ENCODE measurements at regions not wholly inside any gene's neighbourhood (a gene's known extent, or its start where the extent isn't known, plus 50 kb on each side); places are given as distances from the start of the nearest gene placed in this dataset.
"Not testable (repeated sequence)": the region's sequence is repeated elsewhere in the genome, so short reads cannot be mapped to it uniquely, and the experiment has no call there.

- no peak overlapping the region for H3K4me3 ChIP-seq (ENCODE audit: low read length)
- no peak for TF ChIP-seq CTCF (IDR thresholded peaks at IDR 0.05; ENCODE audit: insufficient read depth, low read depth, low read length, missing control alignments)
- no peak for DNase-seq (ENCODE audit: low read depth)
These were observed 72.1 kb downstream of the TMEM212 start for GRCh38 chr3:171915275-171915674.

- TF ChIP-seq CTCF (IDR thresholded peaks at IDR 0.05; ENCODE audit: insufficient read depth, low read depth, low read length, missing control alignments), result no peak
- no peak for DNase-seq (ENCODE audit: low read depth)
- H3K4me3 ChIP-seq (ENCODE audit: low read length), result no peak overlapping the region
These were observed 73.7 kb downstream of the TMEM212 start for GRCh38 chr3:171916888-171917287.

- not testable (repeated sequence) for H3K4me3 ChIP-seq (ENCODE audit: low read length); DNase-seq (ENCODE audit: low read depth)
These were observed 79.5 kb downstream of the TMEM212 start for GRCh38 chr3:171922629-171923028.

GRCh38 chr3:171923668-171924067 lies 80.5 kb downstream of the TMEM212 start:
- not testable (repeated sequence) for DNase-seq (ENCODE audit: low read depth); H3K4me3 ChIP-seq (ENCODE audit: low read length)

- not testable (repeated sequence) for H3K4me3 ChIP-seq (ENCODE audit: low read length); DNase-seq (ENCODE audit: low read depth)
These were observed 81.7 kb downstream of the TMEM212 start for GRCh38 chr3:171924864-171925263.

- DNase-seq (ENCODE audit: low read depth), result no peak
- H3K4me3 ChIP-seq (ENCODE audit: low read length), result no peak overlapping the region
- TF ChIP-seq CTCF (IDR thresholded peaks at IDR 0.05; ENCODE audit: insufficient read depth, low read depth, low read length, missing control alignments), result no peak
These were observed 89.0 kb downstream of the TMEM212 start for GRCh38 chr3:171932153-171932611.

- DNase-seq (ENCODE audit: low read depth), result no peak
- no peak overlapping the region for H3K4me3 ChIP-seq (ENCODE audit: low read length)
- TF ChIP-seq CTCF (IDR thresholded peaks at IDR 0.05; ENCODE audit: insufficient read depth, low read depth, low read length, missing control alignments), result no peak
These were observed 90.3 kb downstream of the TMEM212 start for GRCh38 chr3:171933441-171933840.

GRCh38 chr3:171935261-171936123 lies 92.3 kb downstream of the TMEM212 start:
- no peak overlapping the region for H3K4me3 ChIP-seq (ENCODE audit: low read length)
- TF ChIP-seq CTCF (IDR thresholded peaks at IDR 0.05; ENCODE audit: insufficient read depth, low read depth, low read length, missing control alignments), result no peak
- DNase-seq (ENCODE audit: low read depth), result no peak

All from epithelial cell of esophagus (primary cell).